A673 (cell line): ENCODE measurements at regions not wholly inside any gene's neighbourhood (a gene's known extent, or its start where the extent isn't known, plus 50 kb on each side); places are given as distances from the start of the nearest gene placed in this dataset.

Source experiments
- BruUV-seq: library from RNA; stranded (reverse); fragments of 400-500 nt; replicated peaks from 2 replicates; lab custom pipeline; 2021; lab: Mats Ljungman, UMichigan
- CTCF ChIA-PET: fragments of 300-600 bp; sonication (Branson Sonifier 250); formaldehyde crosslinking; loops from one replicate; lab custom pipeline; 2022; ENCODE audit warnings: antibody characterized with exemption; lab: Charles Lee
- POLR2A ChIA-PET: fragments of 300-600 bp; sonication (Branson Sonifier 250); formaldehyde crosslinking; loops from one replicate; lab custom pipeline; 2022; ENCODE audit warnings: antibody characterized with exemption; ENCODE audit not compliant: low non-redundant PET; lab: Charles Lee
- DNase-seq: peaks from one replicate; pipeline ENCODE4 v3.0.0-alpha.2; 2015; ENCODE audit warnings: low spot score
- H3K27ac ChIP-seq: fragments of 200-600 bp; sonication (generic); 2 replicates; pipeline ENCODE4 v1.5.1; 2016; ENCODE audit warnings: mixed run types, low read depth, mild to moderate bottlenecking, mixed read lengths, antibody characterized with exemption, low read length; ENCODE audit not compliant: poor library complexity, severe bottlenecking
- H3K27me3 ChIP-seq: fragments of 200-600 bp; sonication (generic); replicated peaks from 2 replicates; pipeline ENCODE4 v1.6.1; 2017; ENCODE audit warnings: mixed run types, low read depth, mild to moderate bottlenecking, mixed read lengths, antibody characterized with exemption, low read length; ENCODE audit not compliant: insufficient read depth, poor library complexity
- H3K36me3 ChIP-seq: fragments of 200-600 bp; sonication (generic); 2 replicates; pipeline ENCODE4 v1.6.1; 2016; ENCODE audit warnings: mixed run types, mild to moderate bottlenecking, mixed read lengths, antibody characterized with exemption, low read length; ENCODE audit not compliant: insufficient read depth, poor library complexity, severe bottlenecking
- H3K4me1 ChIP-seq: fragments of 200-600 bp; sonication (generic); 2 replicates; pipeline ENCODE4 v1.6.1; 2017; ENCODE audit warnings: mixed run types, mild to moderate bottlenecking, mixed read lengths, antibody characterized with exemption, low read length; ENCODE audit not compliant: insufficient read depth, poor library complexity, severe bottlenecking
- H3K4me3 ChIP-seq: fragments of 200-600 bp; sonication (generic); 2 replicates; pipeline ENCODE4 v1.5.1; 2016; ENCODE audit warnings: low read depth, mixed run types, mild to moderate bottlenecking, mixed read lengths, low read length; ENCODE audit not compliant: poor library complexity, severe bottlenecking
- H3K9me3 ChIP-seq: fragments of 200-600 bp; sonication (generic); 2 replicates; pipeline ENCODE4 v1.6.1; 2016; ENCODE audit warnings: mixed run types, low read depth, mild to moderate bottlenecking, mixed read lengths, antibody characterized with exemption, low read length; ENCODE audit not compliant: poor library complexity, severe bottlenecking
- CTCF ChIP-seq: fragments of 300-800, 200-600 bp; sonication (generic); conservative IDR thresholded peaks from 2 replicates; pipeline ENCODE4 v1.5.1; 2017; ENCODE audit warnings: low read depth, mild to moderate bottlenecking, antibody characterized with exemption, low read length, moderate library complexity, mixed read lengths
- EZH2 ChIP-seq: fragments of 200-600 bp; sonication (generic); IDR thresholded peaks from 2 replicates; pipeline ENCODE4 v1.6.1; 2017; ENCODE audit warnings: borderline replicate concordance, low read depth, mild to moderate bottlenecking, mixed read lengths, antibody characterized with exemption, low read length; ENCODE audit not compliant: poor library complexity, severe bottlenecking
- intact Hi-C: fragments of 100-400 bp; cut with micrococcal nuclease; formaldehyde crosslinking; loops from one replicate; pipeline ENCODE4 v1.10.0; 2022; ENCODE audit not compliant: unreplicated experiment

GRCh38 chr13:77425705-77426104 lies 98.8 kb upstream of the MYCBP2 start:
- POLR2A ChIA-PET, result no interaction called here
- no TSS peak for BruUV-seq
- CTCF ChIA-PET, result no interaction called here

GRCh38 chr13:77423296-77423695 lies 96.4 kb upstream of the MYCBP2 start:
- POLR2A ChIA-PET, result no interaction called here
- BruUV-seq, result no TSS peak

More at GRCh38 chr13:77425705-77426104, 98.8 kb upstream of the MYCBP2 start:
- Histone ChIP-seq H3K27me3 (no peaks in the 10 kb centered on the region), H3K4me1 (no peaks in the 10 kb centered on the region), H3K9me3 (no peaks in the 10 kb centered on the region), H3K27ac (no peak overlapping the region), H3K4me3 (no peak overlapping the region), H3K36me3 (no peaks in the 10 kb centered on the region)
- intact Hi-C loops, result no loop called here
- TF ChIP-seq CTCF (no peak), EZH2 (no peak)
- DNase-seq, result no peak

GRCh38 chr13:77422724-77423123 lies 95.8 kb upstream of the MYCBP2 start:
- no peaks in the 10 kb centered on the region for H3K36me3 ChIP-seq
- CTCF ChIA-PET, result no interaction called here
- H3K4me3 ChIP-seq, result no peak overlapping the region
- H3K27me3 ChIP-seq, result no peaks in the 10 kb centered on the region
- no peaks in the 10 kb centered on the region for H3K9me3 ChIP-seq
- no peak overlapping the region for H3K27ac ChIP-seq
- BruUV-seq, result no TSS peak
- no peak for DNase-seq
- intact Hi-C loops, result no loop called here
- no peaks in the 10 kb centered on the region for H3K4me1 ChIP-seq
- no peak for TF ChIP-seq CTCF
- TF ChIP-seq EZH2, result no peak
- POLR2A ChIA-PET, result no interaction called here

More at GRCh38 chr13:77423296-77423695, 96.4 kb upstream of the MYCBP2 start:
- no peak overlapping the region for H3K27ac ChIP-seq
- intact Hi-C loops, result no loop called here
- no peak for DNase-seq
- H3K4me1 ChIP-seq, result no peaks in the 10 kb centered on the region
- H3K36me3 ChIP-seq, result no peaks in the 10 kb centered on the region
- no peaks in the 10 kb centered on the region for H3K27me3 ChIP-seq
- CTCF ChIA-PET, result no interaction called here
- no peaks in the 10 kb centered on the region for H3K9me3 ChIP-seq
- TF ChIP-seq CTCF, result no peak
- no peak for TF ChIP-seq EZH2
- no peak overlapping the region for H3K4me3 ChIP-seq
